Muscle layer of duodenum (tissue), 2 donors: ENCODE measurements at regions not wholly inside any gene's neighbourhood (a gene's known extent, or its start where the extent isn't known, plus 50 kb on each side); places are given as distances from the start of the nearest gene placed in this dataset.
"Not testable (repeated sequence)": the region's sequence is repeated elsewhere in the genome, so short reads cannot be mapped to it uniquely, and the experiment has no call there.

Experiments used
- H3K27ac ChIP-seq: one replicate; pipeline ENCODE4 v1.7.0; 2013; ENCODE audit warnings: mild to moderate bottlenecking, low read length
- H3K27me3 ChIP-seq: one replicate; pipeline ENCODE4 v1.7.0; 2013; ENCODE audit warnings: low read depth, mild to moderate bottlenecking, control low read depth, low read length
- H3K36me3 ChIP-seq, 2 donors: one replicate each; pipeline ENCODE4 v1.7.0; 2013; ENCODE audit warnings: low read length in 2 of 2, control low read depth in 1 of 2, mild to moderate bottlenecking in 1 of 2; ENCODE audit not compliant: insufficient read depth in 2 of 2, control insufficient read depth in 1 of 2
- H3K4me1 ChIP-seq, 2 donors: one replicate each; pipeline ENCODE4 v1.7.0; 2013; ENCODE audit warnings: low read length in 2 of 2, mild to moderate bottlenecking in 2 of 2, control low read depth in 1 of 2, moderate library complexity in 1 of 2; ENCODE audit not compliant: insufficient read depth in 2 of 2, control insufficient read depth in 1 of 2
- H3K4me3 ChIP-seq, 2 donors: one replicate each; pipeline ENCODE4 v1.7.0; 2013; ENCODE audit warnings: low read length in 2 of 2, low read depth in 1 of 2, mild to moderate bottlenecking in 1 of 2
- H3K9me3 ChIP-seq, 2 donors: one replicate each; pipeline ENCODE4 v1.7.0; 2013; ENCODE audit warnings: low read length in 2 of 2, control low read depth in 1 of 2, mild to moderate bottlenecking in 1 of 2; ENCODE audit not compliant: control insufficient read depth in 1 of 2
- donor health status: healthy.

DNA sequence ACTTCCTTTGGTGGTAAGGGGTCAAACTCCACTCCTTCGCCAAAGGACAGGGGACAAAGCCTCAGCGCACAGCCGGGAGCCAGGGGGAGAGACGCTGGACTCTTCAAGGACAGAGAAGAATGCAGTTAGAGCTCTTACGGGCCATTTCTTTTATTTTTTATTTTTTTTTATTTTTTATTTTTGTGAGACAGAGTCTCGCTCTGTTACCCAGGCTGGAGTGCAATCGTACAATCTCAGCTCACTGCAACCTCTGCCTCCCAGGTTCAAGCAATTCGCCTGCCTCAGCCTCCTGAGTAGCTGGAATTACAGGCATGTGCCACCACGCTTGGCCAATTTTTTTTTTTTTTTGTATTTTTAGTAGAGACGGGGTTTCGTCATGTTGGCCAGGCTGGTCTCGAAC, 93.2 kb upstream of the RPH3AL start, which contains the start of gene RFLNB:
RFLNB (minus strand) TSS at position 101 of the 400 bp plus-strand sequence.
- peaks cover 0 to 11% of the 10 kb centered on the region in 2 donors for H3K36me3 ChIP-seq
- H3K27ac ChIP-seq, H3K27me3 ChIP-seq: not testable (repeated sequence)

DNA sequence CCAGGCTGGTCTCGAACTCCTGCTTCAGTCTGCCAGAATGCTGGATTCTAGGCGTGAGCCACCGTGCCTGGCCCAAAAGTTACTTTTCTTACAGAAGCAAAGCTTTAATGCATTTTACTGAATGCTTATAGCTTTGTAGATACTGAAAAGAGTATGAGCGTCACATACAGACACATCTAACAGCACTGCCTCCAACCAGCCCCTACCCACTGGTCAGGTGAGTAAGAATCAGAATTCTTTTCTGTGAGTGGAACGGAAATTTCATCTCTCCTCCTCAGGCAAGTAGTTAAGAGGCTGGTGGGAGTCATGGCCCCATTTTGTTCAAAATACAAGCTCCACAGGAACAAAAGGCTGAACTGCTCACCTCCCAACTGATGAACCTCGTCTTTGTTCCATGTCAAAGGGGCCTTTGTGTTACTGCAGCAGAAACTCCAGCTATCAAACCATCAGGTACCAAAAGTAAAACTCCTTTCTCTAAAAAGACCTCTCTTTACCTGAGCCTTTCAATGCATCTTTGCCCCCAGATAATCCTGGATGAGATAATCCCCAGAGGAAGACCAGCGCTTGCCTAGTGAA, 92.4 kb upstream of the RPH3AL start:
- H3K36me3 ChIP-seq = peaks cover 0 to 12% of the 10 kb centered on the region in 2 donors
- no peaks in the 10 kb centered on the region for H3K9me3 ChIP-seq
- H3K27me3 ChIP-seq = no peaks in the 10 kb centered on the region
- H3K4me1 ChIP-seq = no peaks in the 10 kb centered on the region
- no peak overlapping the region for H3K27ac ChIP-seq
- no peak overlapping the region for H3K4me3 ChIP-seq

More for the DNA sequence above, 93.2 kb upstream of the RPH3AL start, which contains the start of gene RFLNB:
- H3K9me3 ChIP-seq, H3K4me1 ChIP-seq, H3K4me3 ChIP-seq: not testable (repeated sequence)

DNA sequence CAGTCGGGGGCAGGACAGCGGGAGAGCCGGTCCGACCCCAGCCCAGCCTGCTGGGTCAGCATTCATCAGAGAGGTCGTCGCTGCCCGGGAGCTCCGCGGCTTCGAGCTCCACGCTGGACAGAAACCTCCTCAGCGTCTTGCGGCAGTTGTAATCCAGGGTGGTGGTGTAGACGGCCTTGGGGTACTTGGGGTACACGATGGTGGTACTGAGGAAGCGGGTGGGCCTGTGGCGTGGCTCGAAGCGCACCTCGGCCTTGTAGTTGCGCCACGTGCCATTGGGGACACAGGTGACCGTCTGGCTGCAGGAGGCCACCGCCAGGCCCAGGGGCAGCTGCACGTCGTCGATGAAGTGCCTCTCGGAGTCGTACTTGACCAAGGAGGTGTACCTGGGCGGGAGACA, 90.5 kb upstream of the RPH3AL start:
- Histone ChIP-seq H3K27me3 (no peaks in the 10 kb centered on the region), H3K27ac (no peak overlapping the region), H3K9me3 (no peaks in the 10 kb centered on the region), H3K4me3 (no peak overlapping the region), H3K36me3 (peaks cover 0 to 12% of the 10 kb centered on the region in 2 donors), H3K4me1 (no peaks in the 10 kb centered on the region)

- H3K27me3 ChIP-seq = no peaks in the 10 kb centered on the region
- H3K9me3 ChIP-seq = peaks cover 0 to 3% of the 10 kb centered on the region in 2 donors
- H3K36me3 ChIP-seq = peaks cover 0 to 12% of the 10 kb centered on the region in 2 donors
- no peaks in the 10 kb centered on the region for H3K4me1 ChIP-seq
- H3K27ac ChIP-seq = no peak overlapping the region
- no peak overlapping the region for H3K4me3 ChIP-seq
Observed at GRCh38 chr17:441155-441950, 88.7 kb upstream of the RPH3AL start.

DNA sequence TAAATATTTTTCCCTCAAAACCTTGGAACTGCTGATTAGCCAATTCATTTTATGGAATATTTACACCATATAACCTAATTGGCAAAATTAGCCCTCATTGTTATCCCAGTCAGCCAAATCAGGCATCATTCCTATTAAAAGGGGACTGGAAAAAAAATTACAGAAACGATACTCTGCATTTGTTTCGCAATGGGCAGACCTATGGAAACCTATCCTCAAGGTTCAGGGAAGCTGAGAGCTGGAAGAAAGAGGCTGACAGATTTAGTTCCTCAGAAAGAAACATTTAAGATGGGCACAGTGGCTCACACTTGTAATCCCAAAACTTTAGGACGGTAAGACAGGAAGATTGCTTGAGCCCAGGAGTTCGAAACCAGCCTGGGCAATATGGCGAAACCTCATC, 85.6 kb upstream of the RPH3AL start:
- Histone ChIP-seq H3K4me1 (no peaks in the 10 kb centered on the region), H3K9me3 (peaks cover 0 to 7% of the 10 kb centered on the region in 2 donors), H3K36me3 (peaks cover 0 to 9% of the 10 kb centered on the region in 2 donors), H3K27me3 (no peaks in the 10 kb centered on the region), H3K27ac (no peak overlapping the region), H3K4me3 (no peak overlapping the region)

- Histone ChIP-seq H3K27ac (no peak overlapping the region), H3K36me3 (peaks cover 0 to 5% of the 10 kb centered on the region in 2 donors), H3K4me1 (no peaks in the 10 kb centered on the region), H3K27me3 (no peaks in the 10 kb centered on the region), H3K9me3 (peaks cover 0 to 7% of the 10 kb centered on the region in 2 donors), H3K4me3 (no peak overlapping the region)
Observed at GRCh38 chr17:437545-437944, 84.9 kb upstream of the RPH3AL start.

DNA sequence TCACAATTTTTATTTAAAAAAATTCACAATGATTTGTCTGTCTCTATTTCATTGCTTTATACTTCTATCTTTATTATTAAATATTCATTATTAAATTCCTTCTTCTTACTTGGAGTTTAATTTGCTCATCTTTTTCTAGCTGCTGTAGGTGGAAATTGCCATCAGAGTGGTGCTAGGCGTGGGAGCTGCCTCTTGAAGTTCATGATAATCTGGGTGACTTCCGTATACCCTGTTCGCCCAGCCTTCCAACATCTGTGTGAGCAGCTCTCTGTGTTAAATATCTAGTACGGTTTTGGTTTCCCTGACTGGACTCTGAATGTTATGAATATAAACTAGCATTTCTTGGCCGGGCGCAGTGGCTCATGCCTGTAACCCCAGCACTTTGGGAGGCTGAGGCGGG, 84.0 kb upstream of the RPH3AL start:
- no peaks in the 10 kb centered on the region for H3K4me1 ChIP-seq
- no peak overlapping the region for H3K4me3 ChIP-seq
- H3K27me3 ChIP-seq = no peaks in the 10 kb centered on the region
- H3K36me3 ChIP-seq = peaks cover 0 to 5% of the 10 kb centered on the region in 2 donors
- H3K9me3 ChIP-seq = peaks cover 0 to 7% of the 10 kb centered on the region in 2 donors
- H3K27ac ChIP-seq = no peak overlapping the region

DNA sequence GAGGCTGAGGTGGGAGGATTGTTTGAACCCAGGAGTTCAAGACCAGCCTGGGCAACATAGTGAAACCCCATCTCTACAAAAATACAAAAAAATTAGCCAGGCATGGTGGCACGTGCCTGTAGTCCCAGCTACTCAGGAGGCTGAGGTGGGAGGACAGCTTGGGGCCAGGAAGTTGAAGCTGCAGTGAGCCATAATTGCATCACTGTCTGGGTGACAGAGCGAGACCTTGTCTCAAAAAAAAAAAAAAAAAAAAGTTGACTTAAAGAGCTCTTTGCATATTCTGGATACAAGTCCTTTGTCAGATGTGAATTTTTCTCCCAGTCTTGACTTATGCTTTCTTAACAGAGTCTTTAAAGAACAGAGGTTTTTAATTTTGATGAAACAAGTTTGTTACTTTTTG, 79.9 kb upstream of the RPH3AL start:
- H3K4me3 ChIP-seq, H3K27ac ChIP-seq, H3K36me3 ChIP-seq, H3K4me1 ChIP-seq, H3K9me3 ChIP-seq, H3K27me3 ChIP-seq: not testable (repeated sequence)

GRCh38 chr17:431494-431893, 78.9 kb upstream of the RPH3AL start:
- Histone ChIP-seq H3K36me3 (no peaks in the 10 kb centered on the region), H3K9me3 (peaks cover 0 to 4% of the 10 kb centered on the region in 2 donors), H3K4me3 (no peak overlapping the region), H3K27me3 (no peaks in the 10 kb centered on the region), H3K4me1 (no peaks in the 10 kb centered on the region), H3K27ac (no peak overlapping the region)

GRCh38 chr17:429589-429988, 77.0 kb upstream of the RPH3AL start:
- no peak overlapping the region for H3K27ac ChIP-seq

GRCh38 chr17:428414-428813, 75.8 kb upstream of the RPH3AL start:
- H3K27ac ChIP-seq = no peak overlapping the region
- no peak overlapping the region for H3K4me3 ChIP-seq
- no peaks in the 10 kb centered on the region for H3K36me3 ChIP-seq
- H3K4me1 ChIP-seq = no peaks in the 10 kb centered on the region
- no peaks in the 10 kb centered on the region for H3K27me3 ChIP-seq
- no peaks in the 10 kb centered on the region for H3K9me3 ChIP-seq

More at GRCh38 chr17:429589-429988, 77.0 kb upstream of the RPH3AL start:
- Histone ChIP-seq H3K27me3 (no peaks in the 10 kb centered on the region), H3K4me1 (no peaks in the 10 kb centered on the region), H3K4me3 (no peak overlapping the region), H3K9me3 (no peaks in the 10 kb centered on the region), H3K36me3 (no peaks in the 10 kb centered on the region)
